WTC11 (cell line): ENCODE measurements at regions not wholly inside any gene's neighbourhood (a gene's known extent, or its start where the extent isn't known, plus 50 kb on each side); places are given as distances from the start of the nearest gene placed in this dataset.

Source experiments
- CREB1 ChIP-seq: sonication (generic); formaldehyde crosslinking; IDR thresholded peaks from 2 replicates; pipeline ENCODE4 v1.8.0; 2023; ENCODE audit warnings: mild to moderate bottlenecking, missing genetic modification reagents
- GABPB1 ChIP-seq: sonication (generic); formaldehyde crosslinking; IDR thresholded peaks from 2 replicates; pipeline ENCODE4 v1.8.1; 2023; ENCODE audit warnings: mild to moderate bottlenecking, missing genetic modification reagents
- NR1H2 ChIP-seq: sonication (generic); formaldehyde crosslinking; IDR thresholded peaks from 2 replicates; pipeline ENCODE4 v1.9.0; 2021; ENCODE audit warnings: mild to moderate bottlenecking, moderate library complexity, missing genetic modification reagents
- SMAD3 ChIP-seq: sonication (generic); formaldehyde crosslinking; IDR thresholded peaks from 2 replicates; pipeline ENCODE4 v1.8.0; 2022; ENCODE audit warnings: missing genetic modification reagents, mild to moderate bottlenecking, borderline replicate concordance
- TEAD4 ChIP-seq: sonication (generic); formaldehyde crosslinking; IDR thresholded peaks from 2 replicates; pipeline ENCODE4 v1.8.0; 2022; ENCODE audit warnings: mild to moderate bottlenecking, missing genetic modification reagents
- ZNF138 ChIP-seq: sonication (generic); formaldehyde crosslinking; conservative IDR thresholded peaks from 2 replicates; pipeline ENCODE4 v1.8.1; 2022; ENCODE audit warnings: mild to moderate bottlenecking, moderate library complexity, missing genetic modification reagents
- TF ChIP-seq, protein P1 (sequence below): fragments of 200-600 bp; IDR thresholded peaks from 2 replicates; pipeline ENCODE4 v1.8.0; 2022; ENCODE audit warnings: antibody characterized with exemption
- TF ChIP-seq, protein P2 (sequence below): sonication (generic); formaldehyde crosslinking; IDR thresholded peaks from 2 replicates; pipeline ENCODE4 v1.8.1; 2023; ENCODE audit warnings: mild to moderate bottlenecking, missing genetic modification reagents, moderate library complexity
- TF ChIP-seq, protein P3 (sequence below): sonication (generic); formaldehyde crosslinking; IDR thresholded peaks from 2 replicates; pipeline ENCODE4 v1.8.1; 2023; ENCODE audit warnings: mild to moderate bottlenecking, missing genetic modification reagents, borderline replicate concordance
- TF ChIP-seq, protein P4 (sequence below): sonication (generic); formaldehyde crosslinking; IDR thresholded peaks from 2 replicates; pipeline ENCODE4 v1.8.0; 2022; ENCODE audit warnings: mild to moderate bottlenecking, missing genetic modification reagents
- TF ChIP-seq, protein P5 (sequence below): sonication (generic); formaldehyde crosslinking; IDR thresholded peaks from 2 replicates; pipeline ENCODE4 v1.8.0; 2022; ENCODE audit warnings: mild to moderate bottlenecking, missing genetic modification reagents

DNA sequence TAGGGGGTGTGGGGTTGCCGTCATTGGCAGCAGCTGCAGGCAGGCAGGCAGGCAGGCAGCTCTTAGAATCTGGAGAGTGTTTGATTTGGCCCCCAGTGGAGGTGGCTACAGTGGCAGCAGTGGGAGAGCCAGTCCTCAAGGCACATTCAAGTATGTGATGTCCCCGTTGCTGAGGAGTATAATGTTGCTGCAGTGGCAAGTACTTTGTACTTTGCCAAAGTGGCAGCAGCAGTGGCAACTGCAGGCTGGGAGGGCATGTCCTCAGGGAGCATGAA lies 147.1 kb downstream of the PAPOLA start:
- TF ChIP-seq TEAD4 (CRISPR knock-in tag) (no peak), NR1H2 (CRISPR knock-in tag) (no peak), CREB1 (CRISPR knock-in tag) (no peak), SMAD3 (no peak), GABPB1 (no peak), ZNF138 (CRISPR knock-in tag) (no peak)
- TF ChIP-seq, protein P1, sequence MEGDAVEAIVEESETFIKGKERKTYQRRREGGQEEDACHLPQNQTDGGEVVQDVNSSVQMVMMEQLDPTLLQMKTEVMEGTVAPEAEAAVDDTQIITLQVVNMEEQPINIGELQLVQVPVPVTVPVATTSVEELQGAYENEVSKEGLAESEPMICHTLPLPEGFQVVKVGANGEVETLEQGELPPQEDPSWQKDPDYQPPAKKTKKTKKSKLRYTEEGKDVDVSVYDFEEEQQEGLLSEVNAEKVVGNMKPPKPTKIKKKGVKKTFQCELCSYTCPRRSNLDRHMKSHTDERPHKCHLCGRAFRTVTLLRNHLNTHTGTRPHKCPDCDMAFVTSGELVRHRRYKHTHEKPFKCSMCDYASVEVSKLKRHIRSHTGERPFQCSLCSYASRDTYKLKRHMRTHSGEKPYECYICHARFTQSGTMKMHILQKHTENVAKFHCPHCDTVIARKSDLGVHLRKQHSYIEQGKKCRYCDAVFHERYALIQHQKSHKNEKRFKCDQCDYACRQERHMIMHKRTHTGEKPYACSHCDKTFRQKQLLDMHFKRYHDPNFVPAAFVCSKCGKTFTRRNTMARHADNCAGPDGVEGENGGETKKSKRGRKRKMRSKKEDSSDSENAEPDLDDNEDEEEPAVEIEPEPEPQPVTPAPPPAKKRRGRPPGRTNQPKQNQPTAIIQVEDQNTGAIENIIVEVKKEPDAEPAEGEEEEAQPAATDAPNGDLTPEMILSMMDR, result no peak
- TF ChIP-seq, protein P2, sequence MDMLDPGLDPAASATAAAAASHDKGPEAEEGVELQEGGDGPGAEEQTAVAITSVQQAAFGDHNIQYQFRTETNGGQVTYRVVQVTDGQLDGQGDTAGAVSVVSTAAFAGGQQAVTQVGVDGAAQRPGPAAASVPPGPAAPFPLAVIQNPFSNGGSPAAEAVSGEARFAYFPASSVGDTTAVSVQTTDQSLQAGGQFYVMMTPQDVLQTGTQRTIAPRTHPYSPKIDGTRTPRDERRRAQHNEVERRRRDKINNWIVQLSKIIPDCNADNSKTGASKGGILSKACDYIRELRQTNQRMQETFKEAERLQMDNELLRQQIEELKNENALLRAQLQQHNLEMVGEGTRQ (CRISPR knock-in tag), result no peak
- TF ChIP-seq, protein P3, sequence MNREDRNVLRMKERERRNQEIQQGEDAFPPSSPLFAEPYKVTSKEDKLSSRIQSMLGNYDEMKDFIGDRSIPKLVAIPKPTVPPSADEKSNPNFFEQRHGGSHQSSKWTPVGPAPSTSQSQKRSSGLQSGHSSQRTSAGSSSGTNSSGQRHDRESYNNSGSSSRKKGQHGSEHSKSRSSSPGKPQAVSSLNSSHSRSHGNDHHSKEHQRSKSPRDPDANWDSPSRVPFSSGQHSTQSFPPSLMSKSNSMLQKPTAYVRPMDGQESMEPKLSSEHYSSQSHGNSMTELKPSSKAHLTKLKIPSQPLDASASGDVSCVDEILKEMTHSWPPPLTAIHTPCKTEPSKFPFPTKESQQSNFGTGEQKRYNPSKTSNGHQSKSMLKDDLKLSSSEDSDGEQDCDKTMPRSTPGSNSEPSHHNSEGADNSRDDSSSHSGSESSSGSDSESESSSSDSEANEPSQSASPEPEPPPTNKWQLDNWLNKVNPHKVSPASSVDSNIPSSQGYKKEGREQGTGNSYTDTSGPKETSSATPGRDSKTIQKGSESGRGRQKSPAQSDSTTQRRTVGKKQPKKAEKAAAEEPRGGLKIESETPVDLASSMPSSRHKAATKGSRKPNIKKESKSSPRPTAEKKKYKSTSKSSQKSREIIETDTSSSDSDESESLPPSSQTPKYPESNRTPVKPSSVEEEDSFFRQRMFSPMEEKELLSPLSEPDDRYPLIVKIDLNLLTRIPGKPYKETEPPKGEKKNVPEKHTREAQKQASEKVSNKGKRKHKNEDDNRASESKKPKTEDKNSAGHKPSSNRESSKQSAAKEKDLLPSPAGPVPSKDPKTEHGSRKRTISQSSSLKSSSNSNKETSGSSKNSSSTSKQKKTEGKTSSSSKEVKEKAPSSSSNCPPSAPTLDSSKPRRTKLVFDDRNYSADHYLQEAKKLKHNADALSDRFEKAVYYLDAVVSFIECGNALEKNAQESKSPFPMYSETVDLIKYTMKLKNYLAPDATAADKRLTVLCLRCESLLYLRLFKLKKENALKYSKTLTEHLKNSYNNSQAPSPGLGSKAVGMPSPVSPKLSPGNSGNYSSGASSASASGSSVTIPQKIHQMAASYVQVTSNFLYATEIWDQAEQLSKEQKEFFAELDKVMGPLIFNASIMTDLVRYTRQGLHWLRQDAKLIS (CRISPR knock-in tag), result no peak
- TF ChIP-seq, protein P4, sequence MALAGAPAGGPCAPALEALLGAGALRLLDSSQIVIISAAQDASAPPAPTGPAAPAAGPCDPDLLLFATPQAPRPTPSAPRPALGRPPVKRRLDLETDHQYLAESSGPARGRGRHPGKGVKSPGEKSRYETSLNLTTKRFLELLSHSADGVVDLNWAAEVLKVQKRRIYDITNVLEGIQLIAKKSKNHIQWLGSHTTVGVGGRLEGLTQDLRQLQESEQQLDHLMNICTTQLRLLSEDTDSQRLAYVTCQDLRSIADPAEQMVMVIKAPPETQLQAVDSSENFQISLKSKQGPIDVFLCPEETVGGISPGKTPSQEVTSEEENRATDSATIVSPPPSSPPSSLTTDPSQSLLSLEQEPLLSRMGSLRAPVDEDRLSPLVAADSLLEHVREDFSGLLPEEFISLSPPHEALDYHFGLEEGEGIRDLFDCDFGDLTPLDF (CRISPR knock-in tag), result no peak
- TF ChIP-seq, protein P5, sequence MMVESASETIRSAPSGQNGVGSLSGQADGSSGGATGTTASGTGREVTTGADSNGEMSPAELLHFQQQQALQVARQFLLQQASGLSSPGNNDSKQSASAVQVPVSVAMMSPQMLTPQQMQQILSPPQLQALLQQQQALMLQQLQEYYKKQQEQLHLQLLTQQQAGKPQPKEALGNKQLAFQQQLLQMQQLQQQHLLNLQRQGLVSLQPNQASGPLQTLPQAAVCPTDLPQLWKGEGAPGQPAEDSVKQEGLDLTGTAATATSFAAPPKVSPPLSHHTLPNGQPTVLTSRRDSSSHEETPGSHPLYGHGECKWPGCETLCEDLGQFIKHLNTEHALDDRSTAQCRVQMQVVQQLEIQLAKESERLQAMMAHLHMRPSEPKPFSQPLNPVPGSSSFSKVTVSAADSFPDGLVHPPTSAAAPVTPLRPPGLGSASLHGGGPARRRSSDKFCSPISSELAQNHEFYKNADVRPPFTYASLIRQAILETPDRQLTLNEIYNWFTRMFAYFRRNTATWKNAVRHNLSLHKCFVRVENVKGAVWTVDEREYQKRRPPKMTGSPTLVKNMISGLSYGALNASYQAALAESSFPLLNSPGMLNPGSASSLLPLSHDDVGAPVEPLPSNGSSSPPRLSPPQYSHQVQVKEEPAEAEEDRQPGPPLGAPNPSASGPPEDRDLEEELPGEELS (CRISPR knock-in tag), result no peak
